ENCODE measurements at regions not wholly inside any gene's neighbourhood (a gene's known extent, or its start where the extent isn't known, plus 50 kb on each side); places are given as distances from the start of the nearest gene placed in this dataset.
A peak's percentile ranks its signal among the peaks of the same experiment; 100 is the strongest.
"Not testable (repeated sequence)": the region's sequence is repeated elsewhere in the genome, so short reads cannot be mapped to it uniquely, and the experiment has no call there.

DNA sequence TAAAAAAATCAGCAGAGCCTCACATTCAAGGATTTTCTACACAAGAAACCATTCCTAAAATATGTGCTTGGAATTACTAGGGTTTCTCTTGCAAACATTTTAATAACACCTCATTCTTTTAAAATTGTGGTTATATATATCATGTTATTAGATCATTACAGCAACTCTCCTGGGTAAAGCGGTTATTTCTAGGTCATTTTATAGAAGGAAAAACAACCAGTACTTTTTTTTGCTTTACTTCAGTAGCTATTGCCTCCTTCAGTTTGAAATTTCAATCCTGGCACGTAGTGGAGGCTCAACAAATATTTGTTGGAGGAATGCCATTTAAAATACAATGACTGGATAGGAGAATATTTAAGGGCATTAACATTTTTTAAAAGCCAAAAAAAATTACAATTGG lies 220.6 kb downstream of the CDRT15L2 start:
- no peak for DNase-seq (ENCODE audit: low read depth)
- H3K4me3 ChIP-seq (ENCODE audit: low read length) = no peak overlapping the region
- TF ChIP-seq, protein P1, sequence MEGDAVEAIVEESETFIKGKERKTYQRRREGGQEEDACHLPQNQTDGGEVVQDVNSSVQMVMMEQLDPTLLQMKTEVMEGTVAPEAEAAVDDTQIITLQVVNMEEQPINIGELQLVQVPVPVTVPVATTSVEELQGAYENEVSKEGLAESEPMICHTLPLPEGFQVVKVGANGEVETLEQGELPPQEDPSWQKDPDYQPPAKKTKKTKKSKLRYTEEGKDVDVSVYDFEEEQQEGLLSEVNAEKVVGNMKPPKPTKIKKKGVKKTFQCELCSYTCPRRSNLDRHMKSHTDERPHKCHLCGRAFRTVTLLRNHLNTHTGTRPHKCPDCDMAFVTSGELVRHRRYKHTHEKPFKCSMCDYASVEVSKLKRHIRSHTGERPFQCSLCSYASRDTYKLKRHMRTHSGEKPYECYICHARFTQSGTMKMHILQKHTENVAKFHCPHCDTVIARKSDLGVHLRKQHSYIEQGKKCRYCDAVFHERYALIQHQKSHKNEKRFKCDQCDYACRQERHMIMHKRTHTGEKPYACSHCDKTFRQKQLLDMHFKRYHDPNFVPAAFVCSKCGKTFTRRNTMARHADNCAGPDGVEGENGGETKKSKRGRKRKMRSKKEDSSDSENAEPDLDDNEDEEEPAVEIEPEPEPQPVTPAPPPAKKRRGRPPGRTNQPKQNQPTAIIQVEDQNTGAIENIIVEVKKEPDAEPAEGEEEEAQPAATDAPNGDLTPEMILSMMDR (conservative IDR thresholded peaks at IDR 0.05; ENCODE audit: low read depth, low read length) = no peak

DNA sequence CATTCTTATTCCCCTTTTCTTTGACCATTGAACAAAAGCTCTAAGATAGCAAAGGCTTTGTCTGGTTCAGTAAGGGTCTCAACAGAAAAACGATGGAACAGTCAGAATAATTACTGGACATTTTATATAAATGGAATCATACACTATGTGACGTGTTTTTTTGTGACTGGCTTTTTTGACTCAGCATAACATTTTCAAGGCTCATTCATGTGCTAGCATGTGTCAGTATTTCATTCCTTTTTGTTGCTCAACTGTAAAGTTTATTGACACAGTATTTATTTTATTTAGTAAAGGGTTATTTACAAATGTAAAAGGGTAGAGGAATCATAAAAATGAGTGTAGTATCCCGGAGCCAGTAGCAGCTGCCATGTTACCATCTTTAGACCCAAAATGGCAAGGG lies 226.2 kb downstream of the CDRT15L2 start:
- no peak for DNase-seq (ENCODE audit: low read depth)
- no peak overlapping the region for H3K4me3 ChIP-seq (ENCODE audit: low read length)
- TF ChIP-seq, protein P1 (conservative IDR thresholded peaks at IDR 0.05; ENCODE audit: low read depth, low read length) = no peak

DNA sequence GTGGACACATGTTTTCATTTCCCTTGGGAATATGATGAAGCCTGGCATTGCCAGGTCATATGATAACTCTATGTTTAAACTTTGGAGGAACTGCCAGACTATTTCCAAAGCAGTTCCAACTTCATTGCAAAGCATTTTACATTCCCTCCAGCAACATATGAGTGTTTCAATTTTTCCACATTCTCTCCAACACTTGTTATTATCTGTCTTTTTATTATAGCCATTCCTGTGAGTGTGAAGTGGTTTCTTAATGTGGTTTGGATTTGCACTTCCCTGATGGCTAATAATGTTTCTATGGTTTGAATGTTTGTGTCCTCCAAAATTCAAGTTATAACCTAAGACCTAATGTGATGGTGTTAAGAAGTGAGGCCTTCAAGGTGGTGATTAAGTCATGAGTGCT lies 228.0 kb downstream of the CDRT15L2 start:
- not testable (repeated sequence) for H3K4me3 ChIP-seq (ENCODE audit: low read length); DNase-seq (ENCODE audit: low read depth)

DNA sequence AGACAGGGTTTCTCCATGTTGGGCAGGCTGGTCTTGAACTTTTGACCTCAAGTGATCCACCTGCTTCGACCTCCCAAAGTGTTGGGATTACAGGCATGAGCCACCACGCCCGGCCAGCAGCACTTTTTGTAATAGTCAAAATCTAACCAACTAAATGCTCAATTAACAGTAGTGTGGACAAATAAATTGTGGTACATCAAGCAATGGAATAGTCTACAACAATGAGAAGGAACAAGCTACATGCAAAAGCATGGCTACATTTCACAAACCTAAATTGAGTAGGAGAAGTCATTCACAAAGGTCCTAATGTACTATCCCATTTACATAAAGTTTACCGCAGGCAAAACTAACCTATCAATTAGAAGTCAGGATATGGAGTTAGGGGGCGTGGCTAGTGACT lies 227.4 kb downstream of the USP22 start:
- H3K4me3 ChIP-seq (ENCODE audit: low read length); DNase-seq (ENCODE audit: low read depth): not testable (repeated sequence)

DNA sequence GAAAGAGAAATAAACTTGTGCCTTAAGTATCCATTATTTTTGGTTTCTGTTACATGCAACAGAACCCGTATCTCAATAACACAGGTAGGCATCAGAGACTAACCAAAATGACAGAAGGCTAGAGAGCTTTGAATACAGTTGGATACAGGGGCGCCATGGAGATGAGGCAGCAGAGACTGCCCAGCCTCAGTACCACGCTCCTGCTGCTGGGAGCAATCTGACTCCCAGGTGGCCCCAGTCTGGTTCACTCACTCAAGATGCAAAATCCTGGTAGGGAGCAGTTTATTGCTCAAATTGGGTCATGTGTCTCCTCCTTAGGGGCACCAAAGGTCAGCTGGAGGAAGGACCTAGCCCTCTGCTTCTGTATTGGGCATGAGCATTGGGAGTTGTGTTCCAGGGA lies 218.9 kb downstream of the USP22 start:
- TF ChIP-seq, protein P1 (conservative IDR thresholded peaks at IDR 0.05; ENCODE audit: low read depth, low read length) = no peak
- DNase-seq (ENCODE audit: low read depth) = no peak
- no peak overlapping the region for H3K4me3 ChIP-seq (ENCODE audit: low read length)

DNA sequence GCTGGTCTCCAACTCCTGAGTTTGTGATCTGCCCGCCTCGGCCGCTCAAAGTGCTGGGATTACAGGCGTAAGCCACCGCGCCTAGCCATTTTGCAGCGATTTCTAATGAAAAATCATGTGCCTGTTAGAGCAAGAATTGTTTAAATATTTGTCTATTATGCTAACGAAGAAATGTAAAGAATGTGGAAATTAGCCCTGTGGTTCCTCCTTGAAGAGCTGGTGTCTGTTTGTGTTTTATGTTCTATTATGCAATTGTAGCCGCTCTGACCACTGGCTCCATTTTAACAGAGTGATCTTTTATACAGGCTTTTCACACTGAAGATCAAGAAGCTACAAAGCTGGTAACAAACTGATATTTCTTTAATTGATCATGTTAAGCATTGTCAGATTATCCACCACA lies 217.3 kb downstream of the USP22 start:
- H3K4me3 ChIP-seq (ENCODE audit: low read length) = no peak overlapping the region
- TF ChIP-seq, protein P1 (conservative IDR thresholded peaks at IDR 0.05; ENCODE audit: low read depth, low read length) = no peak
- no peak for DNase-seq (ENCODE audit: low read depth)

DNA sequence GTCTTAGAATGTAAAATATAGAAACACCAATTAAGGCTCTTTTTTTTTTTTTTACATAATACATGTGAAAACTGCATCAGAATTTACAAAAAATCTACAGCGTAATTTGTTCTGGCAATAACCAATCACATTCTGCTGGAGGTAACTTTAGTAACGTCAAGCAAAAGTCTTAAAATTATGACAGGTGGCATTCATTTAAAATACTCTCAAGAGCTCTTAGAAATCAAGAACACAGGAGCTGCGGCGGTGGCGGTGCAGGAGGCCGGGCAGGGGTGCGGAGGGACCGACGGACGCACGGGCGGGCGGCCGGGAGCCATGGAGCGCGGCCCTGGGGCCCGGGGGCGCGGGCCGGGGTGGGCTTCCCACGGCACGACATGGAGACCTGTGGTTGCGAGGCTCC lies 202.4 kb downstream of the USP22 start:
- DNase-seq (ENCODE audit: low read depth); H3K4me3 ChIP-seq (ENCODE audit: low read length): not testable (repeated sequence)

DNA sequence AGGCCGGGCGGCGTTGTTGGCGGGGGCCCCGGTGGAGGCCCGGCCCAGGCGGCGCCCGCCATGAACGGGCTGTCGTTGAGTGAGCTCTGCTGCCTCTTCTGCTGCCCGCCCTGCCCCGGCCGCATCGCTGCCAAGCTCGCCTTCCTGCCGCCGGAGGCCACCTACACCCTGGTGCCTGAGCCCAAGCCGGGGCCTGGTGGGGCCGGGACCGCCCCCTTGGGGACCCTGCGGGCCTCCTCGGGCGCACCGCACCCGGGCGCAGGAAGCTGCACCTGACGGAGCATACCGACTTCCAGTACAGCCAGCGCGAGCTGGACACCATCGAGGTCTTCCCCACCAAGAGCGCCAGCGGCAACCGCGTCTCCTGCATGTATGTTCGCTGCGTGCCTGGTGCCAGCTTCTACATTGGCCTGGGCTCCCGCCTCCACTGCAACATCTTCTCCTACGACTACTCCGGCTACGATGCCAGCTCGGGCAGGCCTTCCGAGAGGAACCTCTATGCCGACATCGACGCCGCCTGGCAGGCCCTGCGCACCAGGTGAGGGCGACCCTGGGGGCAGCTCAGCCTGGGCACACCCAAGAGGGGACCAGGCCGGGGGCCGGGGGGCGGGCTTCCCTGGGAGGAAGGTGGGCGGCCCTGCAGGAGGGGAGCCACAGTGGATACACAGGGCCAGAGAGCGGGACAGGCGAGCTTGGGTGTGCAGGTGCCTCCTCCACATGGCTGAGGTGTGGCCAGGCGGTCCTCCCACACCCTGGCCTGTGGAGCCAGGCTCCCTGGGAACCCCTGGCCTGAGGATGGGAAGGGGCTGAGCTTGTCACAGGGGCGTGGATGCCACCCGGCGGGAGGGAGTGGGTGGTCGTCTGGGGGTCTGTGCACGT lies 201.6 kb downstream of the USP22 start:
- not testable (repeated sequence) for H3K4me3 ChIP-seq (ENCODE audit: low read length); DNase-seq (ENCODE audit: low read depth)

DNA sequence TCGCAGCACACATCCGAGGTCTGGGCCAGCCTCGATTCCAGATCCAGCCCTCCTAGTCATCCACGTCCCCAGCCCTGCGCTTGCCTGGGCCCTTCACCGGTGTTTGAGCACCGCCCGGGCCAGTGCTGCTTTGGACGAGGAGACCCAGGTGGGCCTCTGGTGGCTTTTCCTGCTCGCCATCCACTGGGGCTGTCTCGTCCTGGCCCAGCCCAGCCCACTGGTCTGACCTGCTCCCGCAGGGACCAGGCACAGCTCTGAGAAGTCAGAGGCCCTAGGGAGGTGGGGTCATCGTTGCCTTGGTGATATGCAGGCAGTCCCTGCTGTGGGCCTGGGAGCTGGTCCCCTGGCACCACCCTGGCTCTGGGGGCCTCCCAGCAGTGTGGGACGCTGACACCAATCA lies 200.8 kb downstream of the USP22 start:
- DNase-seq (ENCODE audit: low read depth); H3K4me3 ChIP-seq (ENCODE audit: low read length): not testable (repeated sequence)

DNA sequence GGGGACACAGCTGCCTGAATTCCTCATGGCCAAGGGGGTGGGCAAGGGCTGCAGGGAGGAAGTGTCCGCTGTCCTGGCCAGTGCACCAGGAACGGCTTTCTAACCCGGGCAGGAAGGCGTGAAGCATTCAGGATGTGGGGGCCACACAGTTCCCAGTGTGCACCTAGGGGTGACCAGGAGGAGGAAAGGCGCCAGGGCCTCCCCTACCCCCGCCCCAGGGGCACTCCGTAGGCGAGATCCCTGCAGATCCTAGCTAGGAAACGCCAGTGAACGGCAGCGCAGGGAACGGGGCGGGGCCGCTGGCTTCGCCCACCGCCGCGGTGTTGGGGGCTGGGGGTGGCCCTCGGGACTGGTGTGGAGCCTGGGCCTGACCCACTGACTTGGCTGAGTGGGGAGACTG lies 199.6 kb downstream of the USP22 start:
- not testable (repeated sequence) for DNase-seq (ENCODE audit: low read depth); H3K4me3 ChIP-seq (ENCODE audit: low read length)

DNA sequence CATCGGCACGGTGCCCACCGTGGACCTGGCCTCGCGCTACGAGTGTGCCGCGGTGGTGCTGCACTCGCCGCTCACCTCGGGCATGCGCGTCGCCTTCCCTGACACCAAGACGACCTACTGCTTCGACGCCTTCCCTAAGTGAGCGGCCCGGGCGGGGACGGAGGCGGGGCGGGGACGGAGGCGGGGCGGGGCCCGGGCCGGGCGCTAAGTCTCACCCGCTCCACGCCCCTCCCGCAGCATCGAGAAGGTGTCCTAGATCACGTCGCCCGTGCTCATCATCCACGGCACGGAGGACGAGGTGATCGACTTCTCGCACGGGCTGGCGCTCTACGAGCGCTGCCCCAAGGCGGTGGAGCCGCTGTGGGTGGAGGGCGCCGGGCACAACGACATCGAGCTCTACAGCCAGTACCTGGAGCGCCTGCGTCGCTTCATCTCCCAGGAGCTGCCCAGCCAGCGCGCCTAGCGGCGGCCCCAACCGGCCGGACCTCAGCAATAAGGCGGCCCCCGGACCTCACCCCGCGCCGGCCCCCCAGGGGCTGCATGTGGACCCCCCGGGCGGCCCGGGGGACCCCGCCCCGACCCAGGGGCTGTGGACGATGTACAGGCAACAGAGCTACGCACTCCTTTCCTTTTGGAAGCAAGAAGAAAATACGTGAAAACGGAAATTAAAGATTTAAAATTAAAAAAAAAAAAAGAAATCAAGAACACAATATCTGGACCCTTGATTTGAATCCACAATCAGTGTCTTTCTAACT lies 198.8 kb downstream of the USP22 start:
- peak overlapping the region; percentile 33 for H3K4me3 ChIP-seq (ENCODE audit: low read length)
- DNase-seq (ENCODE audit: low read depth) = not testable (repeated sequence)

Measured in retinal pigment epithelial cell (primary cell).